ENCODE measurements at regions not wholly inside any gene's neighbourhood (a gene's known extent, or its start where the extent isn't known, plus 50 kb on each side); places are given as distances from the start of the nearest gene placed in this dataset.

DNA sequence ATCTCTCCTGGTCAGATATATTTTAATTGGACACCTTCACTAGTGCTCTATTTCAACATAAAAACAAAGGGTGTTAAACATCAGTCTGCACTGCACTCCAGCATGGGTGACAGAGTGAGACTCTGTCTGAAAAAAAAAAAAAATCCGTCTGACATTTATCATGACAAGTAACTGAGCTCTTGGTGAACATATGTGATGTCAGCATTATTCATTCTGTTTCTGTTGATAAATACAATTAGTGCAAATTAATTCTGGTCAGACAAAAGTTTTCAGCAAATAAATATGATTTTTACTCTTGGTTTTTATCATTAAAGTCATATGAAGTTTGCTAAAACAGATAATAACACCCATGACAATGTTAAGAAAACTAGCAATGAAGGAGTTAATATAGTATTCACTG is 692.8 kb upstream of the GRM3 start:
- TF ChIP-seq, protein P1, sequence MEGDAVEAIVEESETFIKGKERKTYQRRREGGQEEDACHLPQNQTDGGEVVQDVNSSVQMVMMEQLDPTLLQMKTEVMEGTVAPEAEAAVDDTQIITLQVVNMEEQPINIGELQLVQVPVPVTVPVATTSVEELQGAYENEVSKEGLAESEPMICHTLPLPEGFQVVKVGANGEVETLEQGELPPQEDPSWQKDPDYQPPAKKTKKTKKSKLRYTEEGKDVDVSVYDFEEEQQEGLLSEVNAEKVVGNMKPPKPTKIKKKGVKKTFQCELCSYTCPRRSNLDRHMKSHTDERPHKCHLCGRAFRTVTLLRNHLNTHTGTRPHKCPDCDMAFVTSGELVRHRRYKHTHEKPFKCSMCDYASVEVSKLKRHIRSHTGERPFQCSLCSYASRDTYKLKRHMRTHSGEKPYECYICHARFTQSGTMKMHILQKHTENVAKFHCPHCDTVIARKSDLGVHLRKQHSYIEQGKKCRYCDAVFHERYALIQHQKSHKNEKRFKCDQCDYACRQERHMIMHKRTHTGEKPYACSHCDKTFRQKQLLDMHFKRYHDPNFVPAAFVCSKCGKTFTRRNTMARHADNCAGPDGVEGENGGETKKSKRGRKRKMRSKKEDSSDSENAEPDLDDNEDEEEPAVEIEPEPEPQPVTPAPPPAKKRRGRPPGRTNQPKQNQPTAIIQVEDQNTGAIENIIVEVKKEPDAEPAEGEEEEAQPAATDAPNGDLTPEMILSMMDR (IDR thresholded peaks at IDR 0.05; ENCODE audit: low read depth, low read length, poor library complexity, severe bottlenecking) = no peak
- TF ChIP-seq EZH2phosphoT487 (IDR thresholded peaks at IDR 0.05; ENCODE audit: borderline replicate concordance, low read length) = no peak
